HG03159 (cell line): ENCODE measurements at regions not wholly inside any gene's neighbourhood (a gene's known extent, or its start where the extent isn't known, plus 50 kb on each side); places are given as distances from the start of the nearest gene placed in this dataset.
A peak's percentile ranks its signal among the peaks of the same experiment; 100 is the strongest.

ENCODE experiments used
- ATAC-seq: cut with Tn5 transposase; IDR thresholded peaks from one replicate; pipeline ENCODE4 v1.9.1; 2021; ENCODE audit warnings: mild to moderate bottlenecking, moderate library complexity; ENCODE audit not compliant: unreplicated experiment

- no peak for ATAC-seq
Observed at GRCh38 chr9:84447305-84447704, 106.7 kb upstream of the SLC28A3 start.

GRCh38 chr9:84450029-84450428, 109.5 kb upstream of the SLC28A3 start:
- no peak for ATAC-seq

GRCh38 chr9:84456527-84456926, 116.0 kb upstream of the SLC28A3 start:
- no peak for ATAC-seq

GRCh38 chr9:84460695-84461094, 120.1 kb upstream of the SLC28A3 start:
- no peak for ATAC-seq

GRCh38 chr9:84463272-84463671, 122.7 kb upstream of the SLC28A3 start:
- no peak for ATAC-seq

GRCh38 chr9:84466580-84467285, 126.2 kb upstream of the SLC28A3 start:
- no peak for ATAC-seq

GRCh38 chr9:84471816-84472215, 131.3 kb upstream of the SLC28A3 start:
- no peak for ATAC-seq

GRCh38 chr9:84478996-84479395, 138.4 kb upstream of the SLC28A3 start:
- no peak for ATAC-seq

GRCh38 chr9:84480071-84480470, 139.5 kb upstream of the SLC28A3 start:
- no peak for ATAC-seq

GRCh38 chr9:84481231-84481630, 140.7 kb upstream of the SLC28A3 start:
- no peak for ATAC-seq

- ATAC-seq: no peak
Observed at GRCh38 chr9:84481636-84482218, 141.2 kb upstream of the SLC28A3 start.

GRCh38 chr9:84482607-84483006, 142.0 kb upstream of the SLC28A3 start:
- no peak for ATAC-seq

GRCh38 chr9:84484172-84484571, 143.6 kb upstream of the SLC28A3 start:
- no peak for ATAC-seq

GRCh38 chr9:84485539-84485938, 145.0 kb upstream of the SLC28A3 start:
- no peak for ATAC-seq

GRCh38 chr9:84486663-84487062, 146.1 kb upstream of the SLC28A3 start:
- no peak for ATAC-seq

GRCh38 chr9:84490206-84490841, 149.8 kb upstream of the SLC28A3 start:
- no peak for ATAC-seq

GRCh38 chr9:84490842-84491325, 150.3 kb upstream of the SLC28A3 start:
- ATAC-seq: no peak

GRCh38 chr9:84492366-84493159, 152.0 kb upstream of the SLC28A3 start:
- ATAC-seq: no peak

- no peak for ATAC-seq
Observed at GRCh38 chr9:84493284-84493947, 152.9 kb upstream of the SLC28A3 start.

- ATAC-seq: peak; percentile 97
Observed at GRCh38 chr9:84499969-84500582, 159.5 kb upstream of the SLC28A3 start.
